Mesenchymal stem cell (in vitro differentiated cells and primary cell): ENCODE measurements at regions not wholly inside any gene's neighbourhood (a gene's known extent, or its start where the extent isn't known, plus 50 kb on each side); places are given as distances from the start of the nearest gene placed in this dataset.
A peak's percentile ranks its signal among the peaks of the same experiment; 100 is the strongest.

Experiments
- DNase-seq: peaks from one replicate; pipeline ENCODE4 v3.0.0-alpha.2; 2013
- H2AFZ ChIP-seq: one replicate; pipeline ENCODE4 v1.6.1; 2013; ENCODE audit warnings: low read depth, mild to moderate bottlenecking, control low read depth, inconsistent platforms, low read length, moderate library complexity
- H2AK5ac ChIP-seq: 2 replicates; pipeline ENCODE4 v1.6.1; 2013; ENCODE audit warnings: low read length, moderate library complexity, mild to moderate bottlenecking, inconsistent platforms; ENCODE audit not compliant: severe bottlenecking
- H2BK120ac ChIP-seq: one replicate; pipeline ENCODE4 v1.6.1; 2013; ENCODE audit warnings: low read depth, mild to moderate bottlenecking, inconsistent platforms, low read length, moderate library complexity
- H2BK12ac ChIP-seq, 2 experiments: one replicate each; pipeline ENCODE4 v1.6.1; 2013; ENCODE audit warnings: inconsistent platforms in 2 of 2, low read length in 2 of 2, mild to moderate bottlenecking in 2 of 2, moderate library complexity in 2 of 2, control low read depth in 1 of 2
- H2BK15ac ChIP-seq: one replicate; pipeline ENCODE4 v1.6.1; 2013; ENCODE audit warnings: mild to moderate bottlenecking, low read depth, inconsistent platforms; ENCODE audit not compliant: poor library complexity, severe bottlenecking
- H2BK5ac ChIP-seq: 2 replicates; pipeline ENCODE4 v1.6.1; 2013; ENCODE audit warnings: low read depth, mild to moderate bottlenecking, low read length, control low read depth, inconsistent platforms; ENCODE audit not compliant: poor library complexity, severe bottlenecking
- H3K14ac ChIP-seq, 2 experiments: one replicate each; pipeline ENCODE4 v1.6.1; 2013; ENCODE audit warnings: inconsistent platforms in 2 of 2, low read length in 2 of 2, control low read depth in 1 of 2, mild to moderate bottlenecking in 1 of 2, moderate library complexity in 1 of 2
- H3K18ac ChIP-seq, 2 experiments: one replicate each; pipeline ENCODE4 v1.6.1; 2013; ENCODE audit warnings: inconsistent platforms in 2 of 2, low read length in 2 of 2, control low read depth in 1 of 2, low read depth in 1 of 2, mild to moderate bottlenecking in 1 of 2
- H3K23ac ChIP-seq, 2 experiments: one replicate each; pipeline ENCODE4 v1.6.1; 2013; ENCODE audit warnings: inconsistent platforms in 2 of 2, low read length in 2 of 2, mild to moderate bottlenecking in 2 of 2, moderate library complexity in 2 of 2, control low read depth in 1 of 2
- H3K27ac ChIP-seq: 2 replicates; pipeline ENCODE4 v1.5.1; 2013; ENCODE audit warnings: mild to moderate bottlenecking, moderate library complexity, low read length, control low read depth, inconsistent platforms; ENCODE audit not compliant: poor library complexity, severe bottlenecking
- H3K27me3 ChIP-seq, 2 experiments: 2 replicates each; pipeline versions ENCODE4 v1.6.1 to v1.7.0; 2013; ENCODE audit warnings: low read length in 2 of 2, mild to moderate bottlenecking in 2 of 2, moderate library complexity in 2 of 2, control low read depth in 1 of 2, inconsistent platforms in 1 of 2; ENCODE audit not compliant: control insufficient read depth in 1 of 2, insufficient read depth in 1 of 2
- H3K36me3 ChIP-seq, 2 experiments: 2 replicates each; pipeline versions ENCODE4 v1.6.1 to v1.7.0; 2013; ENCODE audit warnings: low read length in 2 of 2, control low read depth in 1 of 2, inconsistent platforms in 1 of 2, low read depth in 1 of 2, mild to moderate bottlenecking in 1 of 2; ENCODE audit not compliant: insufficient read depth in 2 of 2, control insufficient read depth in 1 of 2
- H3K4ac ChIP-seq, 2 experiments: one replicate each; pipeline ENCODE4 v1.6.1; 2013; ENCODE audit warnings: inconsistent platforms in 2 of 2, low read length in 2 of 2, mild to moderate bottlenecking in 2 of 2, moderate library complexity in 2 of 2, control low read depth in 1 of 2, low read depth in 1 of 2
- H3K4me1 ChIP-seq: 2 replicates; pipeline ENCODE4 v1.6.1; 2013; ENCODE audit warnings: low read depth, low read length, control low read depth; ENCODE audit not compliant: control insufficient read depth, insufficient read depth
- H3K4me2 ChIP-seq: 2 replicates; pipeline ENCODE4 v1.6.1; 2013; ENCODE audit warnings: low read length, mild to moderate bottlenecking, inconsistent platforms; ENCODE audit not compliant: poor library complexity, severe bottlenecking
- H3K4me3 ChIP-seq, 2 experiments: 2 replicates each; pipeline versions ENCODE4 v1.5.1 to v1.7.0; 2013; ENCODE audit warnings: low read length in 2 of 2, mild to moderate bottlenecking in 2 of 2, control low read depth in 1 of 2, low read depth in 1 of 2; ENCODE audit not compliant: insufficient read depth in 1 of 2
- H3K79me1 ChIP-seq: replicated peaks from 2 replicates; pipeline ENCODE4 v1.6.1; 2013; ENCODE audit warnings: mild to moderate bottlenecking, control low read depth, low read length, inconsistent platforms; ENCODE audit not compliant: poor library complexity, severe bottlenecking
- H3K9ac ChIP-seq: 2 replicates; pipeline ENCODE4 v1.7.0; 2013; ENCODE audit warnings: mild to moderate bottlenecking, low read length, moderate library complexity
- H3K9me3 ChIP-seq: 2 replicates; pipeline ENCODE4 v1.7.0; 2013; ENCODE audit warnings: mild to moderate bottlenecking, low read length; ENCODE audit not compliant: control insufficient read depth
- H4K8ac ChIP-seq: one replicate; pipeline ENCODE4 v1.6.1; 2013; ENCODE audit warnings: inconsistent platforms, mild to moderate bottlenecking, low read length, moderate library complexity
- H4K91ac ChIP-seq: one replicate; pipeline ENCODE4 v1.6.1; 2013; ENCODE audit warnings: mild to moderate bottlenecking, low read length, inconsistent platforms
- WGBS: methylation state at CpG from one replicate; pipeline ENCODE4 v1.1.7; 2013; ENCODE audit warnings: mixed read lengths; 5-methylcytosine and 5-hydroxymethylcytosine counted together

- Histone ChIP-seq H3K4ac (no peak overlapping the region), H2AK5ac (no peak overlapping the region), H3K14ac (no peak overlapping the region), H3K4me1 (no peaks in the 10 kb centered on the region), H3K79me1 (no peaks in the 10 kb centered on the region), H3K27me3 (no peaks in the 10 kb centered on the region), H3K9ac (no peak overlapping the region), H3K18ac (no peak overlapping the region), H2BK5ac (no peak overlapping the region), H3K36me3 (no peaks in the 10 kb centered on the region), H3K9me3 (peaks cover 5% of the 10 kb centered on the region), H3K4me2 (no peak overlapping the region), H3K4me3 (no peak overlapping the region), H2AFZ (no peak overlapping the region), H3K23ac (no peak overlapping the region), H2BK12ac (no peak overlapping the region), H2BK15ac (no peak overlapping the region), H4K8ac (no peak overlapping the region), H3K27ac (no peak overlapping the region), H4K91ac (no peak overlapping the region), H2BK120ac (no peak overlapping the region)
- WGBS, result 95% methylated on average over 12 of the region's 12 CpGs
- no peak for DNase-seq
Observed at GRCh38 chr4:96056346-96056934, 216.5 kb downstream of the PDHA2 start.

DNA sequence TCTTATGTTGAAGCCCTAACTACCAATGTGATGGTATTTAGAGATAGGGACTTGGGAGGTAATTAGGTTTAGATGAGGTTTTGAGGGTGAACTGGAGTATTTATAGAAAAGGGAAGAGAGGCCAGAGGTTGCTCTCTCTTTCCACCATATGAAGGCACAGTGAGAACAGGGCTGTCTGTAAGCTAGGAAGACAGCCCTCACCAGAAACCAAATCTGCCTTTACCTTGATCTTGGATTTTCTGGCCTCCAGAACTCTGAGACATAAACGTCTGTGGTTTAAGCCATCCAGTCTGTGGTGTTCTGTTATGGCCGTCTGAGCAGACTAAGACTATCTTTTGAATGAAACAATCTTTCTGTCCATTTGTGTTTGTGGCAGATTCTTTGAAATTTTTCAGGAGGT is 223.7 kb downstream of the PDHA2 start:
- no peak overlapping the region for H2AK5ac ChIP-seq
- H2AFZ ChIP-seq, result no peak overlapping the region
- 75% methylated on average over 2 of the region's 2 CpGs for WGBS
- no peaks in the 10 kb centered on the region for H3K4me1 ChIP-seq
- H3K23ac ChIP-seq, result no peak overlapping the region
- H3K79me1 ChIP-seq, result no peaks in the 10 kb centered on the region
- peak; percentile 4 for DNase-seq
- H3K18ac ChIP-seq, result no peak overlapping the region
- H3K4ac ChIP-seq, result no peak overlapping the region
- no peak overlapping the region for H4K8ac ChIP-seq
- no peaks in the 10 kb centered on the region for H3K36me3 ChIP-seq
- no peak overlapping the region for H3K14ac ChIP-seq
- H3K4me2 ChIP-seq, result no peak overlapping the region
- H3K9ac ChIP-seq, result no peak overlapping the region
- H4K91ac ChIP-seq, result no peak overlapping the region
- no peaks in the 10 kb centered on the region for H3K27me3 ChIP-seq
- no peak overlapping the region for H2BK15ac ChIP-seq
- no peak overlapping the region for H2BK12ac ChIP-seq
- no peaks in the 10 kb centered on the region for H3K9me3 ChIP-seq
- H3K4me3 ChIP-seq, result no peak overlapping the region
- H2BK5ac ChIP-seq, result no peak overlapping the region
- no peak overlapping the region for H3K27ac ChIP-seq
- H2BK120ac ChIP-seq, result no peak overlapping the region

DNA sequence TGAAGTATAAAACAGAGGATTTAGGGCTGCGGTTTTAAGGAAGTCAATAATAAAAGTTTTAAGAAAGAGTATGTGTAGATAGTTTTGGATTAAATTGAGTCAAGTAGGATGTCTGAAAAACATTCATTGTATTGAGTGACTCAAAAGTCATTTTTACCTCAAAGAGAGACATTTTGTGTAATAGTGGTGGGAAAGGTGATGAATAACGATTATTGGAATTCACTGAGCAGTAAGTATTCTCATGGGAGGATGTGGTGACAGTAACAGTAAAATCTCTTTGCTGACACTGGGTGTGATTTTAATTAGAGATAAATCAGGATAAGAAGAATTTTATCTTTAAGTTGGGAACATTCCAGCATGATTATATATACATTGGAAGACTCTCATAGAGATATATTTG is 233.6 kb downstream of the PDHA2 start:
- H3K27me3 ChIP-seq, result no peaks in the 10 kb centered on the region
- H2AK5ac ChIP-seq, result no peak overlapping the region
- H2BK12ac ChIP-seq, result no peak overlapping the region
- H3K4me3 ChIP-seq, result no peak overlapping the region
- no peak overlapping the region for H3K18ac ChIP-seq
- H2BK5ac ChIP-seq, result no peak overlapping the region
- no peaks in the 10 kb centered on the region for H3K9me3 ChIP-seq
- no peak for DNase-seq
- no peaks in the 10 kb centered on the region for H3K36me3 ChIP-seq
- no peak overlapping the region for H3K27ac ChIP-seq
- H3K79me1 ChIP-seq, result no peaks in the 10 kb centered on the region
- H3K9ac ChIP-seq, result no peak overlapping the region
- H3K14ac ChIP-seq, result no peak overlapping the region
- H2BK120ac ChIP-seq, result no peak overlapping the region
- H4K91ac ChIP-seq, result no peak overlapping the region
- H3K23ac ChIP-seq, result no peak overlapping the region
- no peak overlapping the region for H4K8ac ChIP-seq
- WGBS, result 76% methylated on average over 2 of the region's 2 CpGs
- no peak overlapping the region for H2AFZ ChIP-seq
- no peak overlapping the region for H3K4me2 ChIP-seq
- H3K4me1 ChIP-seq, result no peaks in the 10 kb centered on the region
- no peak overlapping the region for H2BK15ac ChIP-seq
- no peak overlapping the region for H3K4ac ChIP-seq

GRCh38 chr4:96092151-96092705 is 252.3 kb downstream of the PDHA2 start:
- no peak overlapping the region for H3K9ac ChIP-seq
- H3K36me3 ChIP-seq, result no peaks in the 10 kb centered on the region
- H3K18ac ChIP-seq, result no peak overlapping the region
- H3K4ac ChIP-seq, result no peak overlapping the region
- H3K14ac ChIP-seq, result no peak overlapping the region
- H4K8ac ChIP-seq, result no peak overlapping the region
- peaks cover 4% of the 10 kb centered on the region for H3K9me3 ChIP-seq
- H2BK12ac ChIP-seq, result no peak overlapping the region
- no peak for DNase-seq
- no peak overlapping the region for H3K4me2 ChIP-seq
- H3K4me3 ChIP-seq, result no peak overlapping the region
- H4K91ac ChIP-seq, result no peak overlapping the region
- no peak overlapping the region for H3K23ac ChIP-seq
- H2AFZ ChIP-seq, result no peak overlapping the region
- H2BK120ac ChIP-seq, result no peak overlapping the region
- no peak overlapping the region for H2BK5ac ChIP-seq
- H3K27ac ChIP-seq, result no peak overlapping the region
- no peaks in the 10 kb centered on the region for H3K27me3 ChIP-seq
- WGBS, result no CpG with 5 or more reads among the region's 1 CpG
- H2AK5ac ChIP-seq, result no peak overlapping the region
- no peak overlapping the region for H2BK15ac ChIP-seq
- no peaks in the 10 kb centered on the region for H3K79me1 ChIP-seq
- no peaks in the 10 kb centered on the region for H3K4me1 ChIP-seq
